Activated T-helper 17 cell treated with anti-CD3 and anti-CD28 coated beads, Interleukin-2, amount 50 U/mL, for 72 hours (primary cell): ENCODE measurements at regions not wholly inside any gene's neighbourhood (a gene's known extent, or its start where the extent isn't known, plus 50 kb on each side); places are given as distances from the start of the nearest gene placed in this dataset.
"Not testable (repeated sequence)": the region's sequence is repeated elsewhere in the genome, so short reads cannot be mapped to it uniquely, and the experiment has no call there.

ENCODE experiments used
- ATAC-seq: fragments of 150-1000 bp; cut with Tn5 transposase; replicated peaks from 2 replicates; pipeline ENCODE4 v1.10.0; 2021; ENCODE audit warnings: mild to moderate bottlenecking, moderate library complexity
- H3K27ac Mint-ChIP-seq: one replicate; pipeline ENCODE4 v1.8.0; 2022; ENCODE audit warnings: mixed read lengths
- H3K27me3 Mint-ChIP-seq: one replicate; pipeline ENCODE4 v1.8.0; 2022; ENCODE audit warnings: mixed read lengths
- H3K36me3 Mint-ChIP-seq: one replicate; pipeline ENCODE4 v1.8.0; 2022; ENCODE audit warnings: low read depth, mild to moderate bottlenecking, mixed read lengths
- H3K4me1 Mint-ChIP-seq: one replicate; pipeline ENCODE4 v1.8.0; 2022; ENCODE audit warnings: mixed read lengths
- H3K4me3 Mint-ChIP-seq: one replicate; pipeline ENCODE4 v1.8.0; 2022; ENCODE audit warnings: mild to moderate bottlenecking, mixed read lengths
- H3K9me3 Mint-ChIP-seq: one replicate; pipeline ENCODE4 v1.8.0; 2022; ENCODE audit warnings: mixed read lengths

- H3K4me3 Mint-ChIP-seq, result no peak overlapping the region
Observed at GRCh38 chr3:180743813-180744590, 64.7 kb upstream of the CCDC39 start.

GRCh38 chr3:180747805-180748361 lies 68.6 kb upstream of the CCDC39 start:
- no peaks in the 10 kb centered on the region for H3K4me1 Mint-ChIP-seq
- no peak overlapping the region for H3K27ac Mint-ChIP-seq
- no peaks in the 10 kb centered on the region for H3K9me3 Mint-ChIP-seq
- H3K4me3 Mint-ChIP-seq, result no peak overlapping the region
- H3K36me3 Mint-ChIP-seq, result no peaks in the 10 kb centered on the region
- peaks cover 7% of the 10 kb centered on the region for H3K27me3 Mint-ChIP-seq
- ATAC-seq, result no peak

More at GRCh38 chr3:180743813-180744590, 64.7 kb upstream of the CCDC39 start:
- Mint-ChIP-seq H3K4me1 (no peaks in the 10 kb centered on the region), H3K36me3 (no peaks in the 10 kb centered on the region), H3K27ac (no peak overlapping the region), H3K27me3 (peaks cover 19% of the 10 kb centered on the region), H3K9me3 (no peaks in the 10 kb centered on the region)
- ATAC-seq, result peak; percentile 56

- Mint-ChIP-seq H3K36me3 (no peaks in the 10 kb centered on the region), H3K27me3 (peaks cover 4% of the 10 kb centered on the region), H3K9me3 (no peaks in the 10 kb centered on the region), H3K27ac (no peak overlapping the region), H3K4me1 (no peaks in the 10 kb centered on the region), H3K4me3 (no peak overlapping the region)
- no peak for ATAC-seq
Observed at GRCh38 chr3:180749322-180749721, 70.0 kb upstream of the CCDC39 start.

- H3K9me3 Mint-ChIP-seq, result no peaks in the 10 kb centered on the region
- no peak for ATAC-seq
- no peaks in the 10 kb centered on the region for H3K36me3 Mint-ChIP-seq
Observed at GRCh38 chr3:180749796-180750195, 70.5 kb upstream of the CCDC39 start.

GRCh38 chr3:180755556-180755955 lies 76.3 kb upstream of the CCDC39 start:
- Mint-ChIP-seq H3K4me3 (no peak overlapping the region), H3K27me3 (peaks cover 6% of the 10 kb centered on the region), H3K9me3 (peaks cover 4% of the 10 kb centered on the region), H3K4me1 (no peaks in the 10 kb centered on the region), H3K36me3 (no peaks in the 10 kb centered on the region), H3K27ac (no peak overlapping the region)
- no peak for ATAC-seq

More at GRCh38 chr3:180749796-180750195, 70.5 kb upstream of the CCDC39 start:
- H3K27ac Mint-ChIP-seq, result no peak overlapping the region
- H3K27me3 Mint-ChIP-seq, result peaks cover 4% of the 10 kb centered on the region
- H3K4me1 Mint-ChIP-seq, result no peaks in the 10 kb centered on the region
- H3K4me3 Mint-ChIP-seq, result no peak overlapping the region

GRCh38 chr3:180762866-180763265 lies 83.6 kb upstream of the CCDC39 start:
- ATAC-seq, result no peak
- H3K27ac Mint-ChIP-seq, result no peak overlapping the region
- H3K4me1 Mint-ChIP-seq, result no peaks in the 10 kb centered on the region
- H3K4me3 Mint-ChIP-seq, result no peak overlapping the region
- H3K36me3 Mint-ChIP-seq, result no peaks in the 10 kb centered on the region
- H3K9me3 Mint-ChIP-seq, result peaks cover 4% of the 10 kb centered on the region
- H3K27me3 Mint-ChIP-seq, result peaks cover 2% of the 10 kb centered on the region

GRCh38 chr3:180764481-180764880 lies 85.2 kb upstream of the CCDC39 start:
- H3K27ac Mint-ChIP-seq, result no peak overlapping the region
- no peaks in the 10 kb centered on the region for H3K36me3 Mint-ChIP-seq
- no peaks in the 10 kb centered on the region for H3K27me3 Mint-ChIP-seq
- H3K4me1 Mint-ChIP-seq, result no peaks in the 10 kb centered on the region
- ATAC-seq, result no peak
- H3K9me3 Mint-ChIP-seq, result no peaks in the 10 kb centered on the region
- H3K4me3 Mint-ChIP-seq, result no peak overlapping the region

- H3K4me3 Mint-ChIP-seq, result no peak overlapping the region
- peaks cover 6% of the 10 kb centered on the region for H3K9me3 Mint-ChIP-seq
- no peak overlapping the region for H3K27ac Mint-ChIP-seq
- no peaks in the 10 kb centered on the region for H3K36me3 Mint-ChIP-seq
- H3K4me1 Mint-ChIP-seq, result no peaks in the 10 kb centered on the region
- H3K27me3 Mint-ChIP-seq, result no peaks in the 10 kb centered on the region
- no peak for ATAC-seq
Observed at GRCh38 chr3:180770639-180771038, 91.3 kb upstream of the CCDC39 start.

GRCh38 chr3:180776433-180776832 lies 97.1 kb upstream of the CCDC39 start:
- Mint-ChIP-seq H3K4me3 (no peak overlapping the region), H3K36me3 (no peaks in the 10 kb centered on the region), H3K27ac (no peak overlapping the region), H3K4me1 (no peaks in the 10 kb centered on the region), H3K9me3 (peaks cover 29% of the 10 kb centered on the region), H3K27me3 (no peaks in the 10 kb centered on the region)
- no peak for ATAC-seq

- no peaks in the 10 kb centered on the region for H3K4me1 Mint-ChIP-seq
- H3K9me3 Mint-ChIP-seq, result peaks cover 14% of the 10 kb centered on the region
- peaks cover 5% of the 10 kb centered on the region for H3K27me3 Mint-ChIP-seq
- no peaks in the 10 kb centered on the region for H3K36me3 Mint-ChIP-seq
- no peak overlapping the region for H3K27ac Mint-ChIP-seq
- no peak for ATAC-seq
- H3K4me3 Mint-ChIP-seq, result no peak overlapping the region
Observed at GRCh38 chr3:180782195-180782984, 103.1 kb upstream of the CCDC39 start.

GRCh38 chr3:180786227-180786626 lies 106.9 kb upstream of the CCDC39 start:
- ATAC-seq, H3K36me3 Mint-ChIP-seq, H3K4me1 Mint-ChIP-seq, H3K27ac Mint-ChIP-seq, H3K27me3 Mint-ChIP-seq, H3K4me3 Mint-ChIP-seq, H3K9me3 Mint-ChIP-seq: not testable (repeated sequence)

GRCh38 chr3:180789774-180790173 lies 110.5 kb upstream of the CCDC39 start:
- Mint-ChIP-seq H3K27ac (no peak overlapping the region), H3K9me3 (no peaks in the 10 kb centered on the region), H3K4me3 (no peak overlapping the region), H3K27me3 (peaks cover 5% of the 10 kb centered on the region), H3K36me3 (no peaks in the 10 kb centered on the region), H3K4me1 (no peaks in the 10 kb centered on the region)
- ATAC-seq, result no peak

GRCh38 chr3:180798197-180798596 lies 114.3 kb upstream of the FXR1 start:
- H3K4me3 Mint-ChIP-seq, result no peak overlapping the region
- H3K36me3 Mint-ChIP-seq, result no peaks in the 10 kb centered on the region
- no peaks in the 10 kb centered on the region for H3K9me3 Mint-ChIP-seq
- no peak overlapping the region for H3K27ac Mint-ChIP-seq
- H3K4me1 Mint-ChIP-seq, result no peaks in the 10 kb centered on the region
- ATAC-seq, result no peak
- H3K27me3 Mint-ChIP-seq, result peaks cover 30% of the 10 kb centered on the region

GRCh38 chr3:180802837-180803236 lies 109.6 kb upstream of the FXR1 start:
- no peak for ATAC-seq
- Mint-ChIP-seq H3K4me1 (no peaks in the 10 kb centered on the region), H3K4me3 (no peak overlapping the region), H3K27ac (no peak overlapping the region), H3K9me3 (no peaks in the 10 kb centered on the region), H3K27me3 (peaks cover 25% of the 10 kb centered on the region), H3K36me3 (no peaks in the 10 kb centered on the region)

GRCh38 chr3:180804916-180805315 lies 107.6 kb upstream of the FXR1 start:
- H3K27me3 Mint-ChIP-seq, result peaks cover 14% of the 10 kb centered on the region
- no peak overlapping the region for H3K27ac Mint-ChIP-seq
- H3K36me3 Mint-ChIP-seq, result no peaks in the 10 kb centered on the region

More at GRCh38 chr3:180804916-180805315, 107.6 kb upstream of the FXR1 start:
- no peaks in the 10 kb centered on the region for H3K4me1 Mint-ChIP-seq
- H3K4me3 Mint-ChIP-seq, result no peak overlapping the region
- H3K9me3 Mint-ChIP-seq, result no peaks in the 10 kb centered on the region
- no peak for ATAC-seq
